ENCODE measurements at regions not wholly inside any gene's neighbourhood (a gene's known extent, or its start where the extent isn't known, plus 50 kb on each side); places are given as distances from the start of the nearest gene placed in this dataset.

DNA sequence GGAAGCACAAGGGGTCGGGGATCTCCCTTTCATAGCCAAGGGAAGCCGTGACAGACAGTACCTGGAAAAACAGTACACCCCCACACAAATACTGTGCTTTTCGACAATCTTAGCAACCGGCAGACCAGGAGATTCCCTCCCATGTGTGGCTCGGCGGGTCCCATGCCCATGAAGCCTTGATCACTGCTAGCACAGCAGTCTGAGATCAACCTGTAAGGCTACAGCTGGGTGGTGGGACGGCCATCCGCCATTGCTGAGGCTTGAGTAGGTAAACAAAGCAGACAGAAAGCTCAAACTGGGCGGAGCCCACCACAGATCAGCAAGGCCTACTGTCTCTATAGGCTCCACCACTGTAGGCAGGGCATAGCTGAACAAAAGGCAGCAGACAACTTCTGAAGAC, 180.2 kb upstream of the SOX6 start:
- no peak for DNase-seq (ENCODE audit: low spot score)
- H3K9me3 ChIP-seq (ENCODE audit: control insufficient read depth in 4 of 4, low read length in 3 of 4), result no peaks in the 10 kb centered on the region
- no peak overlapping the region for H3K4me3 ChIP-seq (ENCODE audit: low read depth in 1 of 3, low read length in 3 of 3)
- no peak overlapping the region for H3K27ac ChIP-seq (ENCODE audit: low read depth in 1 of 2, low read length in 2 of 2)
- no peak overlapping the region for H3K9ac ChIP-seq (ENCODE audit: low read depth in 1 of 2, low read length in 2 of 2)
- no peaks in the 10 kb centered on the region for H3K36me3 ChIP-seq (ENCODE audit: control insufficient read depth in 4 of 4, insufficient read depth in 3 of 4, low read depth in 1 of 4, low read length in 3 of 4)
- no peaks in the 10 kb centered on the region for H3K27me3 ChIP-seq (ENCODE audit: control insufficient read depth in 4 of 4, insufficient read depth in 4 of 4, low read length in 3 of 4)
- H3K4me1 ChIP-seq (ENCODE audit: control insufficient read depth in 4 of 4, insufficient read depth in 4 of 4, low read length in 3 of 4), result no peaks in the 10 kb centered on the region
- WGBS, result 96% methylated on average over 9 of the region's 9 CpGs
- TF ChIP-seq MAX (IDR thresholded peaks at IDR 0.05) (no peak), EGR1 (IDR thresholded peaks at IDR 0.05; ENCODE audit: low read depth in 2 of 2) (no peak), FOXA2 (IDR thresholded peaks at IDR 0.05) (no peak)

DNA sequence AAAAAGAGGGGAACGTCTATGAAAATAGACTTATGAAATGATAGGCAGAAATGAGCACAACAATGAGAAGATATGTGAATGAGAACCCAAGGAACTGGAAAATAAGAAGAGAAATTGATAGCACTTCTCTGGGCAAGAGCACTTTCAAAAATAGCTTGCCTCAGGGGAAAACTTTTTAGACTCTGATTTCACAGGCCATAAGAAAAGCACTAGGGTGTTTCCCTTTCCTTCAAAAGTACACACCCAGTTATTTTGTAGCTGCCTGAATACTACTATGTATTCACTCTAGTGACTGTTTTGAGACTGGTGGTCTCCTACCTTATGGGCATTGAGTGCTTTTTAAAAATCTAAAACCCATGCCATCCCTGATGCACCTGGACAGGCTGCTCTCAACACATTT, 172.3 kb upstream of the SOX6 start:
- no peaks in the 10 kb centered on the region for H3K4me1 ChIP-seq (ENCODE audit: control insufficient read depth in 4 of 4, insufficient read depth in 4 of 4, low read length in 3 of 4)
- no peak for TF ChIP-seq SP1 (IDR thresholded peaks at IDR 0.05)
- TF ChIP-seq ZBTB33 (IDR thresholded peaks at IDR 0.05), result no peak
- H3K27ac ChIP-seq (ENCODE audit: low read depth in 1 of 2, low read length in 2 of 2), result no peak overlapping the region
- H3K36me3 ChIP-seq (ENCODE audit: control insufficient read depth in 4 of 4, insufficient read depth in 3 of 4, low read depth in 1 of 4, low read length in 3 of 4), result no peaks in the 10 kb centered on the region
- no peak overlapping the region for H3K9ac ChIP-seq (ENCODE audit: low read depth in 1 of 2, low read length in 2 of 2)
- H3K4me3 ChIP-seq (ENCODE audit: low read depth in 1 of 3, low read length in 3 of 3), result no peak overlapping the region
- no peaks in the 10 kb centered on the region for H3K27me3 ChIP-seq (ENCODE audit: control insufficient read depth in 4 of 4, insufficient read depth in 4 of 4, low read length in 3 of 4)
- no peaks in the 10 kb centered on the region for H3K9me3 ChIP-seq (ENCODE audit: control insufficient read depth in 4 of 4, low read length in 3 of 4)
- 76% methylated on average over 1 of the region's 1 CpG for WGBS
- DNase-seq (ENCODE audit: low spot score), result no peak

DNA sequence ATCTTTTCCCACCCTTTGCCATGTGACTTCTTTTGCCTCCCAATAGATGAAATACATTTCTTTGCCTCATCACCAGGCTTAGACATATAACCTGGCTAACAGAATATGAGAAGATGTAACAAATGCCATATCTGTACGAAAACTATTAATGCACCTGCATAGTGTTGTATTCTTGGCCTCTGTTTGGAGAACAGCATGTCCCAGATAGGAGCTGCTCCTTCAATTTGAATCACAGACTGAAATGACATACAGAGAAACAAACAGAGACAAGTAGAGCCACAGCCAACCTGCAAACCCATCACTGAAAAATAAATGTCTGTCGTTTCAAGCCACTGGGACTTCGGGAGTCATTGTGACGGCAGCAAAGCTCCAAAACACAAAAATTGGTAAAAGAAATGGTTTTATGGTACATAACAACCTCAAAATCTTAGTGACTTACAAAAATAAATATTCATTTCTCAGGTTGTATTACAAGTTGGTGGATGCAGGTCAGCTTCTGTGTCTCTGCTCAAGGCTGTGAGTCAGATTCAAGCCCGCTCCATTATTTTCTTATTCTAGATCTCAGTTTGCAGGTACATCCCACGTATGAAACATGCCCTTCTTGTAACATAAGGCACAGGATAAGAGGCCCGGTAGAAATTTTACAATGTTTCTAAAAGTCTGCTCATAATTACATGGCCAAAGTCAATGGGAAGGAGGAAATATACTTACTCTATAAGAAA, 171.3 kb upstream of the SOX6 start:
- Histone ChIP-seq H3K9ac (ENCODE audit: low read depth in 1 of 2, low read length in 2 of 2) (no peak overlapping the region), H3K27me3 (ENCODE audit: control insufficient read depth in 4 of 4, insufficient read depth in 4 of 4, low read length in 3 of 4) (no peaks in the 10 kb centered on the region), H3K36me3 (ENCODE audit: control insufficient read depth in 4 of 4, insufficient read depth in 3 of 4, low read depth in 1 of 4, low read length in 3 of 4) (no peaks in the 10 kb centered on the region), H3K4me1 (ENCODE audit: control insufficient read depth in 4 of 4, insufficient read depth in 4 of 4, low read length in 3 of 4) (no peaks in the 10 kb centered on the region), H3K27ac (ENCODE audit: low read depth in 1 of 2, low read length in 2 of 2) (no peak overlapping the region), H3K4me3 (ENCODE audit: low read depth in 1 of 3, low read length in 3 of 3) (no peak overlapping the region), H3K9me3 (ENCODE audit: control insufficient read depth in 4 of 4, low read length in 3 of 4) (no peaks in the 10 kb centered on the region)
- no peak for TF ChIP-seq RXRA (IDR thresholded peaks at IDR 0.05)
- TF ChIP-seq MAX (IDR thresholded peaks at IDR 0.05), result no peak
- no peak for TF ChIP-seq NR2F2 (IDR thresholded peaks at IDR 0.05)
- TF ChIP-seq JUND (IDR thresholded peaks at IDR 0.05), result no peak
- TF ChIP-seq ZBTB33 (IDR thresholded peaks at IDR 0.05), result no peak
- no peak for TF ChIP-seq FOXA1 (IDR thresholded peaks at IDR 0.05)
- TF ChIP-seq REST (IDR thresholded peaks at IDR 0.05), result no peak
- TF ChIP-seq HNF4G (IDR thresholded peaks at IDR 0.05), result no peak
- TF ChIP-seq, protein P1, sequence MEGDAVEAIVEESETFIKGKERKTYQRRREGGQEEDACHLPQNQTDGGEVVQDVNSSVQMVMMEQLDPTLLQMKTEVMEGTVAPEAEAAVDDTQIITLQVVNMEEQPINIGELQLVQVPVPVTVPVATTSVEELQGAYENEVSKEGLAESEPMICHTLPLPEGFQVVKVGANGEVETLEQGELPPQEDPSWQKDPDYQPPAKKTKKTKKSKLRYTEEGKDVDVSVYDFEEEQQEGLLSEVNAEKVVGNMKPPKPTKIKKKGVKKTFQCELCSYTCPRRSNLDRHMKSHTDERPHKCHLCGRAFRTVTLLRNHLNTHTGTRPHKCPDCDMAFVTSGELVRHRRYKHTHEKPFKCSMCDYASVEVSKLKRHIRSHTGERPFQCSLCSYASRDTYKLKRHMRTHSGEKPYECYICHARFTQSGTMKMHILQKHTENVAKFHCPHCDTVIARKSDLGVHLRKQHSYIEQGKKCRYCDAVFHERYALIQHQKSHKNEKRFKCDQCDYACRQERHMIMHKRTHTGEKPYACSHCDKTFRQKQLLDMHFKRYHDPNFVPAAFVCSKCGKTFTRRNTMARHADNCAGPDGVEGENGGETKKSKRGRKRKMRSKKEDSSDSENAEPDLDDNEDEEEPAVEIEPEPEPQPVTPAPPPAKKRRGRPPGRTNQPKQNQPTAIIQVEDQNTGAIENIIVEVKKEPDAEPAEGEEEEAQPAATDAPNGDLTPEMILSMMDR (IDR thresholded peaks at IDR 0.05; ENCODE audit: low read depth, low read length, missing input control), result no peak
- no peak for TF ChIP-seq SP1 (IDR thresholded peaks at IDR 0.05)
- TF ChIP-seq HNF4A (conservative IDR thresholded peaks at IDR 0.05), result no peak
- no peak for TF ChIP-seq YY1 (IDR thresholded peaks at IDR 0.05)
- TF ChIP-seq, protein P2, sequence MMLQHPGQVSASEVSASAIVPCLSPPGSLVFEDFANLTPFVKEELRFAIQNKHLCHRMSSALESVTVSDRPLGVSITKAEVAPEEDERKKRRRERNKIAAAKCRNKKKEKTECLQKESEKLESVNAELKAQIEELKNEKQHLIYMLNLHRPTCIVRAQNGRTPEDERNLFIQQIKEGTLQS (IDR thresholded peaks at IDR 0.05), result no peak
- no peak for TF ChIP-seq TAF1 (conservative IDR thresholded peaks at IDR 0.05)
- 89% methylated on average over 7 of the region's 7 CpGs for WGBS
- DNase-seq (ENCODE audit: low spot score), result no peak
